HG03103 (cell line): ENCODE measurements at regions not wholly inside any gene's neighbourhood (a gene's known extent, or its start where the extent isn't known, plus 50 kb on each side); places are given as distances from the start of the nearest gene placed in this dataset.

Experiments used
- ATAC-seq: cut with Tn5 transposase; IDR thresholded peaks from one replicate; pipeline ENCODE4 v1.9.1; 2021; ENCODE audit warnings: low read depth; ENCODE audit not compliant: unreplicated experiment

GRCh38 chr9:80231318-80232236 is 659.8 kb downstream of the TLE4 start:
- ATAC-seq: no peak

GRCh38 chr9:80223897-80224296 is 652.1 kb downstream of the TLE4 start:
- no peak for ATAC-seq

- ATAC-seq: no peak
Observed at GRCh38 chr9:80222466-80223169, 650.9 kb downstream of the TLE4 start.

- ATAC-seq: no peak
Observed at GRCh38 chr9:80218328-80218727, 646.6 kb downstream of the TLE4 start.

GRCh38 chr9:80213613-80214012 is 641.8 kb downstream of the TLE4 start:
- ATAC-seq: no peak

GRCh38 chr9:80208696-80209095 is 636.9 kb downstream of the TLE4 start:
- ATAC-seq: no peak

GRCh38 chr9:80204054-80204453 is 632.3 kb downstream of the TLE4 start:
- ATAC-seq: no peak

GRCh38 chr9:80197661-80198060 is 625.9 kb downstream of the TLE4 start:
- no peak for ATAC-seq

- ATAC-seq: no peak
Observed at GRCh38 chr9:80191108-80191507, 619.3 kb downstream of the TLE4 start.

- ATAC-seq: no peak
Observed at GRCh38 chr9:80188579-80188978, 616.8 kb downstream of the TLE4 start.

- no peak for ATAC-seq
Observed at GRCh38 chr9:80185112-80185738, 613.5 kb downstream of the TLE4 start.

- ATAC-seq: no peak
Observed at GRCh38 chr9:80177949-80178480, 606.2 kb downstream of the TLE4 start.

- ATAC-seq: peak; percentile 54
Observed at GRCh38 chr9:80175286-80176150, 603.8 kb downstream of the TLE4 start.

- peak; percentile 79 for ATAC-seq
Observed at GRCh38 chr9:80163889-80164288, 592.1 kb downstream of the TLE4 start.

GRCh38 chr9:80158554-80159170 is 586.9 kb downstream of the TLE4 start:
- no peak for ATAC-seq

- no peak for ATAC-seq
Observed at GRCh38 chr9:80158131-80158530, 586.4 kb downstream of the TLE4 start.

- no peak for ATAC-seq
Observed at GRCh38 chr9:80157561-80157983, 585.8 kb downstream of the TLE4 start.

- ATAC-seq: peak; percentile 79
Observed at GRCh38 chr9:80156756-80157472, 585.1 kb downstream of the TLE4 start.

GRCh38 chr9:80156262-80156661 is 584.5 kb downstream of the TLE4 start:
- ATAC-seq: no peak
